HL-60 (cell line): ENCODE measurements at regions not wholly inside any gene's neighbourhood (a gene's known extent, or its start where the extent isn't known, plus 50 kb on each side); places are given as distances from the start of the nearest gene placed in this dataset.

Experiments
- CTCF ChIP-seq: IDR thresholded peaks from one replicate; pipeline ENCODE4 v1.5.1; 2011; ENCODE audit warnings: low read length, control low read depth, inconsistent platforms; ENCODE audit not compliant: insufficient read depth
- POLR2AphosphoS5 ChIP-seq: IDR thresholded peaks from 2 replicates; pipeline ENCODE4 v1.6.1; 2012; ENCODE audit warnings: low read depth
- REST ChIP-seq: IDR thresholded peaks from 2 replicates; pipeline ENCODE4 v1.6.1; 2012; ENCODE audit warnings: low read depth; ENCODE audit not compliant: insufficient replicate concordance

- TF ChIP-seq CTCF (no peak), POLR2AphosphoS5 (no peak), REST (no peak)
Observed at GRCh38 chr6:140893432-140893831, 1239.3 kb upstream of the GJE1 start.
